ENCODE measurements at regions not wholly inside any gene's neighbourhood (a gene's known extent, or its start where the extent isn't known, plus 50 kb on each side); places are given as distances from the start of the nearest gene placed in this dataset.

- Histone ChIP-seq H3K4me1 (no peaks in the 10 kb centered on the region), H3K36me3 (peaks cover 0 to 31% (median 14%) of the 10 kb centered on the region in 4 donors), H3K4me3 (no peak overlapping the region), H3K27ac (no peak overlapping the region), H3K9me3 (no peaks in the 10 kb centered on the region), H3K27me3 (no peaks in the 10 kb centered on the region)
- no peak for DNase-seq
- TF ChIP-seq POLR2A (IDR thresholded peaks at IDR 0.05), result no peak
- TF ChIP-seq POLR2AphosphoS5 (IDR thresholded peaks at IDR 0.05), result no peak
- no peak for TF ChIP-seq EP300 (IDR thresholded peaks at IDR 0.05)
- TF ChIP-seq CTCF (IDR thresholded peaks at IDR 0.05), result no peak
- WGBS, 2 donors, result 89 to 93% methylated on average over 8 to 22 of the region's 22 CpGs
- ATAC-seq (ENCODE audit: low FRiP score in 2 of 2), result no peak
These were observed 100.6 kb downstream of the PTPRS start for GRCh38 chr19:5240011-5240410.

GRCh38 chr19:5238700-5239099 lies 101.9 kb downstream of the PTPRS start:
- H3K36me3 ChIP-seq, result peaks cover 0 to 25% (median 11%) of the 10 kb centered on the region in 4 donors
- no peak overlapping the region for H3K27ac ChIP-seq
- H3K9me3 ChIP-seq, result no peaks in the 10 kb centered on the region
- DNase-seq (peak in 1 of 2 donors; percentile 78), ATAC-seq (ENCODE audit: low FRiP score in 2 of 2) (no peak)
- no peak for TF ChIP-seq CTCF (IDR thresholded peaks at IDR 0.05)
- no peak for TF ChIP-seq POLR2AphosphoS5 (IDR thresholded peaks at IDR 0.05)
- TF ChIP-seq EP300 (IDR thresholded peaks at IDR 0.05), result no peak
- no peak for TF ChIP-seq POLR2A (IDR thresholded peaks at IDR 0.05)
- H3K27me3 ChIP-seq, result no peaks in the 10 kb centered on the region
- H3K4me3 ChIP-seq, result no peak overlapping the region
- no peaks in the 10 kb centered on the region for H3K4me1 ChIP-seq
- WGBS, 2 donors, result 91 to 93% methylated on average over 30 to 33 of the region's 33 CpGs

- TF ChIP-seq POLR2AphosphoS5 (IDR thresholded peaks at IDR 0.05), result no peak
- TF ChIP-seq POLR2A (IDR thresholded peaks at IDR 0.05), result no peak
- TF ChIP-seq CTCF (IDR thresholded peaks at IDR 0.05), result no peak
- TF ChIP-seq EP300 (IDR thresholded peaks at IDR 0.05), result no peak
- Histone ChIP-seq H3K36me3 (peaks cover 0 to 23% (median 10%) of the 10 kb centered on the region in 4 donors), H3K27me3 (no peaks in the 10 kb centered on the region), H3K4me3 (no peak overlapping the region), H3K9me3 (no peaks in the 10 kb centered on the region), H3K4me1 (no peaks in the 10 kb centered on the region), H3K27ac (no peak overlapping the region)
- DNase-seq, result no peak
- 94 to 95% methylated on average over 23 to 25 of the region's 26 CpGs for WGBS, 2 donors
- ATAC-seq (ENCODE audit: low FRiP score in 2 of 2), result no peak
These were observed 102.6 kb downstream of the PTPRS start for GRCh38 chr19:5237939-5238480.

- peaks cover 0 to 23% (median 10%) of the 10 kb centered on the region in 4 donors for H3K36me3 ChIP-seq
- ATAC-seq (ENCODE audit: low FRiP score in 2 of 2) (no peak), DNase-seq (no peak)
- no peak overlapping the region for H3K4me3 ChIP-seq
- WGBS, 2 donors, result 92 to 95% methylated on average over 30 to 35 of the region's 35 CpGs
- H3K27me3 ChIP-seq, result no peaks in the 10 kb centered on the region
- no peaks in the 10 kb centered on the region for H3K4me1 ChIP-seq
- no peak overlapping the region for H3K27ac ChIP-seq
- TF ChIP-seq CTCF (IDR thresholded peaks at IDR 0.05) (no peak), EP300 (IDR thresholded peaks at IDR 0.05) (no peak), POLR2A (IDR thresholded peaks at IDR 0.05) (no peak)
- H3K9me3 ChIP-seq, result no peaks in the 10 kb centered on the region
These were observed 103.3 kb downstream of the PTPRS start for GRCh38 chr19:5237190-5237780.
